IMR-90 (cell line): ENCODE measurements at regions not wholly inside any gene's neighbourhood (a gene's known extent, or its start where the extent isn't known, plus 50 kb on each side); places are given as distances from the start of the nearest gene placed in this dataset.

Source experiments
- MAZ ChIP-seq: IDR thresholded peaks from 2 replicates; pipeline ENCODE4 v1.6.1; 2012; ENCODE audit warnings: low read depth, mild to moderate bottlenecking, low read length, improper control_type of control experiment, moderate library complexity, borderline replicate concordance
- NFE2L2 ChIP-seq: fragments of 150-350 bp; IDR thresholded peaks from 2 replicates; pipeline ENCODE4 v1.6.1; 2016; ENCODE audit warnings: low read depth, mild to moderate bottlenecking, low read length
- POLR2A ChIP-seq: IDR thresholded peaks from 2 replicates; pipeline ENCODE4 v1.6.1; 2012; ENCODE audit warnings: mild to moderate bottlenecking, low read depth, low read length
- RFX5 ChIP-seq: IDR thresholded peaks from 2 replicates; pipeline ENCODE4 v1.8.0; 2012; ENCODE audit warnings: low read depth, mild to moderate bottlenecking, low read length, moderate library complexity
- SMC3 ChIP-seq: fragments of 150-350 bp; IDR thresholded peaks from 2 replicates; pipeline ENCODE4 v1.6.1; 2016; ENCODE audit warnings: low read depth, mild to moderate bottlenecking, antibody characterized with exemption, low read length, moderate library complexity
- TF ChIP-seq, protein P1 (sequence below): conservative IDR thresholded peaks from 2 replicates; pipeline ENCODE4 v1.5.1; 2012; ENCODE audit warnings: mild to moderate bottlenecking, low read depth, low read length, improper control_type of control experiment
- TF ChIP-seq, protein P2 (sequence below): fragments of 150-350 bp; IDR thresholded peaks from 2 replicates; pipeline ENCODE4 v1.6.1; 2017; ENCODE audit warnings: mild to moderate bottlenecking, antibody characterized with exemption, low read length, low read depth

DNA sequence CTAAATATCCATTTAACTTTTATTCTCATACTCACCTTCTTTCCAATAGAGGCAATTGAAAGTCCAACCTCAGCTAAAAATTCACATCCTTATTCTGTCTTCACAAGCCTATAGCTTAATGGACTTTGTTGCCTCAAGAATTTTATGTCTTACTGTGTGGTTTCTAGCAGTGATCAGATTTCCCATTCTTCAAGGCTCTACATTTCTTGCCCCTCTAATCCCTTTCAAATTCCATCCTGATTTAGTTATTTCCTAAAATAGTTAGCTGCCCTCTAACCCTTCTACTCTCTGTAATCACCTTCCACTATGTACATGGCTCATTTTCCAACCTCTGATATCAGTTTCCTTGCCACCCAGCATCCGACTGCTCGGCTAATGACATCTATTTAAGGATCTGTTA, 204.1 kb upstream of the CENPE start:
- TF ChIP-seq, protein P1, sequence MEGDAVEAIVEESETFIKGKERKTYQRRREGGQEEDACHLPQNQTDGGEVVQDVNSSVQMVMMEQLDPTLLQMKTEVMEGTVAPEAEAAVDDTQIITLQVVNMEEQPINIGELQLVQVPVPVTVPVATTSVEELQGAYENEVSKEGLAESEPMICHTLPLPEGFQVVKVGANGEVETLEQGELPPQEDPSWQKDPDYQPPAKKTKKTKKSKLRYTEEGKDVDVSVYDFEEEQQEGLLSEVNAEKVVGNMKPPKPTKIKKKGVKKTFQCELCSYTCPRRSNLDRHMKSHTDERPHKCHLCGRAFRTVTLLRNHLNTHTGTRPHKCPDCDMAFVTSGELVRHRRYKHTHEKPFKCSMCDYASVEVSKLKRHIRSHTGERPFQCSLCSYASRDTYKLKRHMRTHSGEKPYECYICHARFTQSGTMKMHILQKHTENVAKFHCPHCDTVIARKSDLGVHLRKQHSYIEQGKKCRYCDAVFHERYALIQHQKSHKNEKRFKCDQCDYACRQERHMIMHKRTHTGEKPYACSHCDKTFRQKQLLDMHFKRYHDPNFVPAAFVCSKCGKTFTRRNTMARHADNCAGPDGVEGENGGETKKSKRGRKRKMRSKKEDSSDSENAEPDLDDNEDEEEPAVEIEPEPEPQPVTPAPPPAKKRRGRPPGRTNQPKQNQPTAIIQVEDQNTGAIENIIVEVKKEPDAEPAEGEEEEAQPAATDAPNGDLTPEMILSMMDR = no peak
- TF ChIP-seq SMC3 = no peak
- TF ChIP-seq POLR2A = no peak
- TF ChIP-seq NFE2L2 = no peak
- no peak for TF ChIP-seq RFX5
- TF ChIP-seq MAZ = no peak
- TF ChIP-seq, protein P2, sequence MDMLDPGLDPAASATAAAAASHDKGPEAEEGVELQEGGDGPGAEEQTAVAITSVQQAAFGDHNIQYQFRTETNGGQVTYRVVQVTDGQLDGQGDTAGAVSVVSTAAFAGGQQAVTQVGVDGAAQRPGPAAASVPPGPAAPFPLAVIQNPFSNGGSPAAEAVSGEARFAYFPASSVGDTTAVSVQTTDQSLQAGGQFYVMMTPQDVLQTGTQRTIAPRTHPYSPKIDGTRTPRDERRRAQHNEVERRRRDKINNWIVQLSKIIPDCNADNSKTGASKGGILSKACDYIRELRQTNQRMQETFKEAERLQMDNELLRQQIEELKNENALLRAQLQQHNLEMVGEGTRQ = no peak
